ENCODE measurements at regions not wholly inside any gene's neighbourhood (a gene's known extent, or its start where the extent isn't known, plus 50 kb on each side); places are given as distances from the start of the nearest gene placed in this dataset.

DNA sequence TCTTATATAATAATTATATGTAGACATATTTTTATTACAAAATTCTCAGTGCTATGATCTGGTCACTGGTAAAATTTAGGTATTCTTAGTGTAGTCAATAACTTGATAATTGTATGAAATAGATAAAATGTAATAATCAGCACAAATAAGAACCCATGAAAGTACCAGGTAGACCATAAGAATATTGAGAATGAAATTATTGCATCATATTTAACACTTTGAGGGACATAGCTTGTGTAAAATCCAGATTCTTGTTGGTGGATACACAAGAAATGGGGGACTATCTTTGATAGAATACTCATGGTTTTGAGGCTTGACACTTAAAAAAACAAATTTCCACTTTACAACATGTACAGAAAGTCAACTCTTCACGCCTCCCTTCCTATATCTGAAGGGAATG is 898.8 kb upstream of the DDX18 start:
- in situ Hi-C loops (cut with HindIII; ENCODE audit: low sequenced_read_pairs), result no loop called here
- TF ChIP-seq, protein P1, sequence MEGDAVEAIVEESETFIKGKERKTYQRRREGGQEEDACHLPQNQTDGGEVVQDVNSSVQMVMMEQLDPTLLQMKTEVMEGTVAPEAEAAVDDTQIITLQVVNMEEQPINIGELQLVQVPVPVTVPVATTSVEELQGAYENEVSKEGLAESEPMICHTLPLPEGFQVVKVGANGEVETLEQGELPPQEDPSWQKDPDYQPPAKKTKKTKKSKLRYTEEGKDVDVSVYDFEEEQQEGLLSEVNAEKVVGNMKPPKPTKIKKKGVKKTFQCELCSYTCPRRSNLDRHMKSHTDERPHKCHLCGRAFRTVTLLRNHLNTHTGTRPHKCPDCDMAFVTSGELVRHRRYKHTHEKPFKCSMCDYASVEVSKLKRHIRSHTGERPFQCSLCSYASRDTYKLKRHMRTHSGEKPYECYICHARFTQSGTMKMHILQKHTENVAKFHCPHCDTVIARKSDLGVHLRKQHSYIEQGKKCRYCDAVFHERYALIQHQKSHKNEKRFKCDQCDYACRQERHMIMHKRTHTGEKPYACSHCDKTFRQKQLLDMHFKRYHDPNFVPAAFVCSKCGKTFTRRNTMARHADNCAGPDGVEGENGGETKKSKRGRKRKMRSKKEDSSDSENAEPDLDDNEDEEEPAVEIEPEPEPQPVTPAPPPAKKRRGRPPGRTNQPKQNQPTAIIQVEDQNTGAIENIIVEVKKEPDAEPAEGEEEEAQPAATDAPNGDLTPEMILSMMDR (IDR thresholded peaks at IDR 0.05; ENCODE audit: low read depth, low read length), result no peak
- H3K4me3 ChIP-seq (ENCODE audit: low read depth, low read length), result no peak overlapping the region
- DNase-seq (ENCODE audit: low read depth, low spot score), result no peak

DNA sequence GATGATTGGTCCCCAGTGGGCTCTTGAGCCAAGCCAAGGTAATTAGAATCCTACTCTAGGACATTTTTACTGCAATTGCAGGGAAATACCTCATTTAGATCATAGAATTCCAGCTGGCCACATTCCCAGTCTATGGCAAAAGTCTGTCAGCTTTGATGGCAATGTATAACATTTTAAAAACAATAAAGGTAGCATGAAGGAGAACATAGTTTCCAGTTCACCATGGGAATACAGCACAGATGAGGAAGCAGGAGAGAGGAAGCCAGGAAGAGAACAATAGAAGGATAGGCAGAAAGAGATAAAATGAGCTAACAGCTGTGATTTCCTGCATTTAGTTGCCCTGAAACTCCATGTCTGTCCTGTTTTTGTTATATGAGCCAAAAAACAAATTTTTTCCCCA is 897.3 kb upstream of the DDX18 start:
- no peak for DNase-seq (ENCODE audit: low read depth, low spot score)
- TF ChIP-seq, protein P1 (IDR thresholded peaks at IDR 0.05; ENCODE audit: low read depth, low read length), result no peak
- no peak overlapping the region for H3K4me3 ChIP-seq (ENCODE audit: low read depth, low read length)
- in situ Hi-C loops (cut with HindIII; ENCODE audit: low sequenced_read_pairs), result no loop called here

DNA sequence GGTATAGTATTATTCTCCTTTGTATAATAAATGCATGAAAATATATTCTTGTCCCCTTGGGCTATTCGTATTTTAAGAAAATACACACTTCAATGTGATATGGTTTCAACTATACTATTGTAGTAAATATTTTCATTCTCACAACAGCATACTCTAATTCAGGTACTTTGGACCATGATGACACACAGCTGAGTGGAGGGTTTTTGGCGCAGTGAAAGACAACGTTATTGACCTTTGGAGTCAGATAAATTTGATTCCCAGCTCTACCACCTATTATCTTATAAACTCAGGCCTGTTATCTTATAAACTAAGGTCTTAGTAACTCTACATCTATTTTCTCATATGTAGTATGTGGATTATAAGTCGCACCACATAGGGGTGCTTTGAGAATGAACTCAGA is 895.9 kb upstream of the DDX18 start:
- TF ChIP-seq, protein P1 (IDR thresholded peaks at IDR 0.05; ENCODE audit: low read depth, low read length), result no peak
- in situ Hi-C loops (cut with HindIII; ENCODE audit: low sequenced_read_pairs), result no loop called here
- DNase-seq (ENCODE audit: low read depth, low spot score), result no peak
- no peak overlapping the region for H3K4me3 ChIP-seq (ENCODE audit: low read depth, low read length)

GRCh38 chr2:116922414-116922813 is 892.1 kb upstream of the DDX18 start:
- no peak overlapping the region for H3K4me3 ChIP-seq (ENCODE audit: low read depth, low read length)
- TF ChIP-seq, protein P1 (IDR thresholded peaks at IDR 0.05; ENCODE audit: low read depth, low read length), result no peak
- in situ Hi-C loops (cut with HindIII; ENCODE audit: low sequenced_read_pairs), result no loop called here
- DNase-seq (ENCODE audit: low read depth, low spot score), result no peak

DNA sequence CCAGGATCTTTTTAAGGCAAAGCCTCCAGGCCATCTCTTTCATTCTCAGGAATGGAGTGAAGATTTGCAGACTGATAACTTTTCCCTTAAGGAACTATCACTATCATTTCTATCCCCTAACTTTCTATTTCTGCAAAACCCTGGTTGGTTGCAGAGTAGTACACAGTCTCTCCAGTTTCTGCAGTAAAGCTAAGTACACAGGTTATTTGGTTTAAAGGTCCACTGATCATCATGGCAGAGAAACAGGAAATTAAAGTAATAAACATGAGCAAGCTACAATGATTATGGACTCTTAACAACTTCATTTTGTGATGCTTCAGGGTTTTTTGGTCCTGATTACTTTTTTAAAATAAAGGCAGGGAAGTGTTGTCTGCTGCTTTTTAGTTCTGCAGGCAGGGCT is 890.0 kb upstream of the DDX18 start:
- no peak overlapping the region for H3K4me3 ChIP-seq (ENCODE audit: low read depth, low read length)
- no peak for DNase-seq (ENCODE audit: low read depth, low spot score)
- in situ Hi-C loops (cut with HindIII; ENCODE audit: low sequenced_read_pairs), result no loop called here
- TF ChIP-seq, protein P1 (IDR thresholded peaks at IDR 0.05; ENCODE audit: low read depth, low read length), result no peak

- TF ChIP-seq, protein P1 (IDR thresholded peaks at IDR 0.05; ENCODE audit: low read depth, low read length), result no peak
- no peak overlapping the region for H3K4me3 ChIP-seq (ENCODE audit: low read depth, low read length)
- DNase-seq (ENCODE audit: low read depth, low spot score), result no peak
- in situ Hi-C loops (cut with HindIII; ENCODE audit: low sequenced_read_pairs), result no loop called here
Measured at GRCh38 chr2:116935097-116935814, 879.2 kb upstream of the DDX18 start.
